Naive thymus-derived CD4-positive, alpha-beta T cell (primary cell): ENCODE measurements at regions not wholly inside any gene's neighbourhood (a gene's known extent, or its start where the extent isn't known, plus 50 kb on each side); places are given as distances from the start of the nearest gene placed in this dataset.

Source experiments
- ATAC-seq: fragments of 150-1000 bp; cut with Tn5 transposase; 2 replicates; pipeline ENCODE4 v1.10.0; 2021; ENCODE audit warnings: mild to moderate bottlenecking, moderate library complexity
- CTCF ChIA-PET: fragments of 350-600 bp; sonication (Branson Sonifier 250); formaldehyde crosslinking; loops from one replicate; lab custom pipeline; 2021; ENCODE audit warnings: antibody characterized with exemption; lab: Charles Lee
- POLR2A ChIA-PET: fragments of 350-600 bp; sonication (Branson Sonifier 250); formaldehyde crosslinking; loops from one replicate; lab custom pipeline; 2021; ENCODE audit warnings: antibody characterized with exemption, inconsistent platforms; lab: Charles Lee
- DNase-seq, 9 donors: peaks; one replicate each; pipeline versions ENCODE4 v3.0.0 to v3.0.0-alpha.2; 2020 to 2022; ENCODE audit warnings: mixed read lengths in 1 of 9
- H3K27ac ChIP-seq: one replicate; pipeline ENCODE4 v1.7.0; 2013; ENCODE audit warnings: mild to moderate bottlenecking, low read depth, low read length, moderate library complexity
- H3K27me3 ChIP-seq, 2 donors: one replicate each; pipeline ENCODE4 v1.7.0; 2013; ENCODE audit warnings: low read length in 2 of 2, mild to moderate bottlenecking in 2 of 2, moderate library complexity in 2 of 2; ENCODE audit not compliant: control insufficient read depth in 2 of 2, insufficient read depth in 2 of 2
- H3K36me3 ChIP-seq, 3 experiments: 1 replicate in 2 of 3; 2 replicates in 1 of 3; pipeline ENCODE4 v1.7.0; 2013; ENCODE audit warnings: low read length in 3 of 3, mild to moderate bottlenecking in 3 of 3, moderate library complexity in 1 of 3; ENCODE audit not compliant: insufficient read depth in 3 of 3, control insufficient read depth in 2 of 3
- H3K4me1 ChIP-seq, 2 donors: one replicate each; pipeline ENCODE4 v1.7.0; 2013; ENCODE audit warnings: low read length in 2 of 2, mild to moderate bottlenecking in 2 of 2, moderate library complexity in 1 of 2; ENCODE audit not compliant: control insufficient read depth in 2 of 2, insufficient read depth in 2 of 2
- H3K4me3 ChIP-seq: 2 replicates; pipeline ENCODE4 v1.7.0; 2013; ENCODE audit warnings: mild to moderate bottlenecking, low read length
- H3K9me3 ChIP-seq, 3 experiments: 1 replicate in 2 of 3; 2 replicates in 1 of 3; pipeline ENCODE4 v1.7.0; 2013; ENCODE audit warnings: low read length in 3 of 3; ENCODE audit not compliant: control insufficient read depth in 2 of 3
- H3K27ac Mint-ChIP-seq, 9 donors: one replicate each; pipeline ENCODE4 v1.8.0; 2020 to 2022; ENCODE audit warnings: mixed read lengths in 9 of 9, mild to moderate bottlenecking in 8 of 9, moderate library complexity in 5 of 9, inconsistent platforms in 2 of 9
- H3K27me3 Mint-ChIP-seq, 5 donors: one replicate each; pipeline ENCODE4 v1.8.0; 2021 to 2022; ENCODE audit warnings: mixed read lengths in 5 of 5, mild to moderate bottlenecking in 1 of 5
- H3K36me3 Mint-ChIP-seq, 5 donors: one replicate each; pipeline ENCODE4 v1.8.0; 2020 to 2022; ENCODE audit warnings: mixed read lengths in 5 of 5, mild to moderate bottlenecking in 3 of 5, inconsistent platforms in 1 of 5
- H3K4me1 Mint-ChIP-seq, 7 donors: one replicate each; pipeline ENCODE4 v1.8.0; 2020 to 2022; ENCODE audit warnings: mixed read lengths in 7 of 7, mild to moderate bottlenecking in 3 of 7, inconsistent platforms in 1 of 7
- H3K4me3 Mint-ChIP-seq, 10 donors: one replicate each; pipeline ENCODE4 v1.8.0; 2020 to 2022; ENCODE audit warnings: mild to moderate bottlenecking in 10 of 10, mixed read lengths in 10 of 10, moderate library complexity in 6 of 10, inconsistent platforms in 2 of 10
- H3K9me3 Mint-ChIP-seq, 11 donors: one replicate each; pipeline ENCODE4 v1.8.0; 2020 to 2022; ENCODE audit warnings: mixed read lengths in 11 of 11, mild to moderate bottlenecking in 4 of 11, inconsistent platforms in 1 of 11, moderate library complexity in 1 of 11
- intact Hi-C, 2 donors: fragments of 100-400 bp; cut with micrococcal nuclease; formaldehyde crosslinking; loops; one replicate each; pipeline ENCODE4 v1.15.1; 2023

- no peak overlapping the region for H3K27ac Mint-ChIP-seq
- ChIA-PET POLR2A (no interaction called here), CTCF (no interaction called here)
- H3K4me3 ChIP-seq = no peak overlapping the region
- H3K36me3 Mint-ChIP-seq = peaks cover 0 to 2% (median 0%) of the 10 kb centered on the region in 5 donors
- H3K9me3 Mint-ChIP-seq = peaks cover 0 to 9% (median 3%) of the 10 kb centered on the region in 11 donors
- peaks cover 0 to 4% (median 0%) of the 10 kb centered on the region in 7 donors for H3K4me1 Mint-ChIP-seq
- no peaks in the 10 kb centered on the region for H3K9me3 ChIP-seq
- intact Hi-C loops = no loop called here
- no peak overlapping the region for H3K4me3 Mint-ChIP-seq
- H3K36me3 ChIP-seq = no peaks in the 10 kb centered on the region
- no peaks in the 10 kb centered on the region for H3K27me3 Mint-ChIP-seq
- no peak for ATAC-seq
- no peak for DNase-seq
- no peaks in the 10 kb centered on the region for H3K27me3 ChIP-seq
- no peaks in the 10 kb centered on the region for H3K4me1 ChIP-seq
- no peak overlapping the region for H3K27ac ChIP-seq
These were observed 437.7 kb upstream of the KLF4 start for GRCh38 chr9:107927276-107927675.

GRCh38 chr9:107925749-107926297 is 436.3 kb upstream of the KLF4 start:
- H3K9me3 ChIP-seq = no peaks in the 10 kb centered on the region
- no peaks in the 10 kb centered on the region for H3K4me1 ChIP-seq
- H3K27me3 Mint-ChIP-seq = no peaks in the 10 kb centered on the region
- no peaks in the 10 kb centered on the region for H3K36me3 ChIP-seq
- peaks cover 0 to 12% (median 3%) of the 10 kb centered on the region in 11 donors for H3K9me3 Mint-ChIP-seq
- DNase-seq (no peak), ATAC-seq (no peak)
- H3K27ac Mint-ChIP-seq = no peak overlapping the region
- no peak overlapping the region for H3K4me3 Mint-ChIP-seq
- no peak overlapping the region for H3K4me3 ChIP-seq
- H3K36me3 Mint-ChIP-seq = peaks cover 0 to 4% (median 0%) of the 10 kb centered on the region in 5 donors
- ChIA-PET CTCF (no interaction called here), POLR2A (no interaction called here)
- intact Hi-C loops = no loop called here
- H3K27ac ChIP-seq = no peak overlapping the region
- H3K4me1 Mint-ChIP-seq = peaks cover 0 to 4% (median 0%) of the 10 kb centered on the region in 7 donors
- no peaks in the 10 kb centered on the region for H3K27me3 ChIP-seq

DNA sequence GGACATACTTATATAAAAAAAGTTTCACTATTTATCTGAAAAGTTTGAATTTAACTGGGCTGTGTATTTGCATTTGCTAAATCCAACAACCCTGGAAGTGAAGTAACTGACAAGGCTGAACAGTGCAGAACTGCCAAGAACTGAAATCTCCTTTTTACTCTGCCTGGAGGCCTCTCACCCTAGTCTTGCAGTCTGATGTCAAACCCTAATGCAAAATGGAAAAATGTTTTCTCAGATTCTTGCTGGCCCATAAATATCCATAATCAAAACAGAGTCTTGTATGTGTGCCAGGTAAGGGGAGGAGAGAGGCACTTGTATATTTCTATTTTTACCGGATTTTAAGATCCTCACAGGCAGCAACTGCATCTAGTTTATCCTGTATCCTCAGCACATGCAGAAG is 432.7 kb upstream of the KLF4 start:
- no peaks in the 10 kb centered on the region for H3K27me3 Mint-ChIP-seq
- H3K9me3 Mint-ChIP-seq = peaks cover 0 to 19% (median 3%) of the 10 kb centered on the region in 11 donors
- no peaks in the 10 kb centered on the region for H3K36me3 ChIP-seq
- intact Hi-C loops = no loop called here
- CTCF ChIA-PET = no interaction called here
- H3K9me3 ChIP-seq = no peaks in the 10 kb centered on the region
- POLR2A ChIA-PET = no interaction called here
- H3K4me1 Mint-ChIP-seq = no peaks in the 10 kb centered on the region
- H3K27ac Mint-ChIP-seq = no peak overlapping the region
- H3K4me3 ChIP-seq = no peak overlapping the region
- H3K27me3 ChIP-seq = no peaks in the 10 kb centered on the region
- no peak for ATAC-seq
- H3K27ac ChIP-seq = no peak overlapping the region
- no peaks in the 10 kb centered on the region for H3K4me1 ChIP-seq
- no peak overlapping the region for H3K4me3 Mint-ChIP-seq
- H3K36me3 Mint-ChIP-seq = peaks cover 0 to 4% (median 0%) of the 10 kb centered on the region in 5 donors
- DNase-seq = no peak

DNA sequence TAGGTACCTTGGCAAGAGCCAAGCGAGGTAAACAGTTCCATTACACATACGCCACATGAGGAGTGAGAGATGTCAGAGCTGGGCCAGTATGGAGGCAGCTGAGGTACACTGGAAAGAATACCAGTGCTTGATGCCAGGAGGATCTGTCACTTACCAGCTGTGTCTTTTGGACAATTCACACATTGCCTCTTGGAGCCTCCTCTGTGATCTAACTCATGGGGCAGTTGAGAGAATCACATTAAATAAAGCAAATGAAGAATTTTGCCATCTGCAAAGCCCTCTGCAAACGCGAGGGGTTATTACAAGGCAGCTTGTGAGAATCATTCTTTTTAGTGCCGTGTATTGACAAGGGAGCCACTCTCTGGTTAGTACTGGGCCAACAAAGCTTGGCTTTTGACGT is 429.7 kb upstream of the KLF4 start:
- POLR2A ChIA-PET = no interaction called here
- H3K4me1 Mint-ChIP-seq = no peaks in the 10 kb centered on the region
- intact Hi-C loops = no loop called here
- Histone ChIP-seq H3K4me3 (no peak overlapping the region), H3K9me3 (no peaks in the 10 kb centered on the region), H3K36me3 (no peaks in the 10 kb centered on the region), H3K27ac (no peak overlapping the region), H3K27me3 (no peaks in the 10 kb centered on the region), H3K4me1 (no peaks in the 10 kb centered on the region)
- no peak overlapping the region for H3K4me3 Mint-ChIP-seq
- DNase-seq (no peak), ATAC-seq (no peak)
- H3K27ac Mint-ChIP-seq = no peak overlapping the region
- CTCF ChIA-PET = no interaction called here
- peaks cover 0 to 4% (median 0%) of the 10 kb centered on the region in 5 donors for H3K36me3 Mint-ChIP-seq
- H3K9me3 Mint-ChIP-seq = peaks cover 0 to 19% (median 4%) of the 10 kb centered on the region in 11 donors
- H3K27me3 Mint-ChIP-seq = no peaks in the 10 kb centered on the region

- Histone ChIP-seq H3K27ac (no peak overlapping the region), H3K4me1 (no peaks in the 10 kb centered on the region), H3K36me3 (no peaks in the 10 kb centered on the region), H3K27me3 (no peaks in the 10 kb centered on the region), H3K4me3 (no peak overlapping the region), H3K9me3 (no peaks in the 10 kb centered on the region)
- no peaks in the 10 kb centered on the region for H3K4me1 Mint-ChIP-seq
- H3K27me3 Mint-ChIP-seq = no peaks in the 10 kb centered on the region
- ChIA-PET POLR2A (no interaction called here), CTCF (no interaction called here)
- peaks cover 0 to 17% (median 4%) of the 10 kb centered on the region in 11 donors for H3K9me3 Mint-ChIP-seq
- intact Hi-C loops = no loop called here
- H3K4me3 Mint-ChIP-seq = no peak overlapping the region
- H3K36me3 Mint-ChIP-seq = peaks cover 0 to 4% (median 0%) of the 10 kb centered on the region in 5 donors
- ATAC-seq (no peak), DNase-seq (no peak)
- H3K27ac Mint-ChIP-seq = no peak overlapping the region
These were observed 429.2 kb upstream of the KLF4 start for GRCh38 chr9:107918749-107919148.

- Histone ChIP-seq H3K4me3 (no peak overlapping the region), H3K4me1 (no peaks in the 10 kb centered on the region), H3K27me3 (no peaks in the 10 kb centered on the region), H3K9me3 (no peaks in the 10 kb centered on the region), H3K27ac (no peak overlapping the region), H3K36me3 (no peaks in the 10 kb centered on the region)
- intact Hi-C loops = no loop called here
- Mint-ChIP-seq H3K9me3 (peaks cover 0 to 22% (median 5%) of the 10 kb centered on the region in 11 donors), H3K27me3 (no peaks in the 10 kb centered on the region), H3K4me1 (no peaks in the 10 kb centered on the region), H3K36me3 (no peaks in the 10 kb centered on the region), H3K27ac (no peak overlapping the region), H3K4me3 (no peak overlapping the region)
- DNase-seq = no peak
- ChIA-PET CTCF (no interaction called here), POLR2A (no interaction called here)
- ATAC-seq = no peak
These were observed 424.6 kb upstream of the KLF4 start for GRCh38 chr9:107914151-107914550.

- H3K36me3 ChIP-seq = no peaks in the 10 kb centered on the region
- ChIA-PET POLR2A (no interaction called here), CTCF (no interaction called here)
- no peak overlapping the region for H3K27ac ChIP-seq
- Mint-ChIP-seq H3K4me1 (no peaks in the 10 kb centered on the region), H3K36me3 (no peaks in the 10 kb centered on the region), H3K27me3 (no peaks in the 10 kb centered on the region), H3K9me3 (peaks cover 0 to 21% (median 5%) of the 10 kb centered on the region in 11 donors), H3K27ac (no peak overlapping the region), H3K4me3 (no peak overlapping the region)
- no peaks in the 10 kb centered on the region for H3K4me1 ChIP-seq
- DNase-seq = no peak
- no peaks in the 10 kb centered on the region for H3K27me3 ChIP-seq
- H3K9me3 ChIP-seq = no peaks in the 10 kb centered on the region
- intact Hi-C loops = no loop called here
- H3K4me3 ChIP-seq = no peak overlapping the region
- ATAC-seq = no peak
These were observed 418.1 kb upstream of the KLF4 start for GRCh38 chr9:107907715-107908114.
